RCC 7860 (cell line): ENCODE measurements at regions not wholly inside any gene's neighbourhood (a gene's known extent, or its start where the extent isn't known, plus 50 kb on each side); places are given as distances from the start of the nearest gene placed in this dataset.

Experiments
- DNase-seq: peaks from one replicate; pipeline ENCODE4 v3.0.0-alpha.2; 2015; ENCODE audit warnings: low spot score
- FAIRE-seq: peaks from 2 replicates; lab custom pipeline; 2012; peaks lifted over from hg19 to GRCh38; lab: Jason Lieb, UNC

- FAIRE-seq (no peak), DNase-seq (no peak)
Measured at GRCh38 chr3:139870000-139870675, 64.8 kb upstream of the CLSTN2 start.

GRCh38 chr3:139868773-139869172, 66.2 kb upstream of the CLSTN2 start:
- peak; percentile 15 for FAIRE-seq
- DNase-seq: no peak

- no peak for FAIRE-seq
Measured at GRCh38 chr3:139848660-139849059, 86.3 kb upstream of the CLSTN2 start.

GRCh38 chr3:139846729-139847128, 88.3 kb upstream of the CLSTN2 start:
- no peak for DNase-seq
- no peak for FAIRE-seq

More at GRCh38 chr3:139848660-139849059, 86.3 kb upstream of the CLSTN2 start:
- no peak for DNase-seq

GRCh38 chr3:139839659-139840058, 95.3 kb upstream of the CLSTN2 start:
- FAIRE-seq (no peak), DNase-seq (no peak)

- DNase-seq: no peak
- FAIRE-seq: no peak
Measured at GRCh38 chr3:139839014-139839413, 96.0 kb upstream of the CLSTN2 start.

GRCh38 chr3:139838269-139838957, 96.6 kb upstream of the CLSTN2 start:
- DNase-seq (no peak), FAIRE-seq (no peak)

- no peak for DNase-seq
- no peak for FAIRE-seq
Measured at GRCh38 chr3:139836698-139837464, 98.1 kb upstream of the CLSTN2 start.

- DNase-seq: no peak
Measured at GRCh38 chr3:139835830-139836683, 98.9 kb upstream of the CLSTN2 start.

GRCh38 chr3:139832998-139833397, 102.0 kb upstream of the CLSTN2 start:
- DNase-seq: no peak
- no peak for FAIRE-seq

More at GRCh38 chr3:139835830-139836683, 98.9 kb upstream of the CLSTN2 start:
- FAIRE-seq: no peak

GRCh38 chr3:139830817-139831216, 104.2 kb upstream of the CLSTN2 start:
- FAIRE-seq: no peak
- DNase-seq: no peak

- FAIRE-seq: no peak
- DNase-seq: no peak
Measured at GRCh38 chr3:139827833-139828232, 107.2 kb upstream of the CLSTN2 start.

- FAIRE-seq: no peak
Measured at GRCh38 chr3:139824864-139825263, 110.1 kb upstream of the CLSTN2 start.

GRCh38 chr3:139814646-139815045, 120.3 kb upstream of the CLSTN2 start:
- FAIRE-seq: no peak
- no peak for DNase-seq

More at GRCh38 chr3:139824864-139825263, 110.1 kb upstream of the CLSTN2 start:
- no peak for DNase-seq

GRCh38 chr3:139811331-139811730, 123.7 kb upstream of the CLSTN2 start:
- DNase-seq (no peak), FAIRE-seq (no peak)

GRCh38 chr3:139808201-139808600, 126.8 kb upstream of the CLSTN2 start:
- FAIRE-seq (no peak), DNase-seq (no peak)

GRCh38 chr3:139803294-139803693, 125.5 kb upstream of the NMNAT3 start:
- no peak for DNase-seq
- FAIRE-seq: no peak

- FAIRE-seq: no peak
Measured at GRCh38 chr3:139797724-139798343, 120.1 kb upstream of the NMNAT3 start.

GRCh38 chr3:139794469-139795265, 116.9 kb upstream of the NMNAT3 start:
- FAIRE-seq (no peak), DNase-seq (no peak)

More at GRCh38 chr3:139797724-139798343, 120.1 kb upstream of the NMNAT3 start:
- DNase-seq: no peak
